Activated CD4-positive, CD25-positive, alpha-beta regulatory T cell treated with anti-CD3 and anti-CD28 coated beads, Interleukin-2, amount 50 U/mL, for 16 hours (primary cell): ENCODE measurements at regions not wholly inside any gene's neighbourhood (a gene's known extent, or its start where the extent isn't known, plus 50 kb on each side); places are given as distances from the start of the nearest gene placed in this dataset.

Source experiments
- DNase-seq: peaks from one replicate; pipeline ENCODE4 v3.0.0-alpha.2; 2020; ENCODE audit warnings: low read depth, low spot score

GRCh38 chr12:28937196-28937595 lies 211.9 kb upstream of the FAR2 start:
- DNase-seq: no peak

- DNase-seq: no peak
These were observed 211.0 kb upstream of the FAR2 start for GRCh38 chr12:28938056-28938455.

GRCh38 chr12:28938581-28939235 lies 210.4 kb upstream of the FAR2 start:
- DNase-seq: no peak

- DNase-seq: no peak
These were observed 209.7 kb upstream of the FAR2 start for GRCh38 chr12:28939427-28939826.

GRCh38 chr12:28941248-28941647 lies 207.8 kb upstream of the FAR2 start:
- DNase-seq: no peak

GRCh38 chr12:28946361-28946760 lies 202.7 kb upstream of the FAR2 start:
- no peak for DNase-seq

- no peak for DNase-seq
These were observed 200.4 kb upstream of the FAR2 start for GRCh38 chr12:28948685-28949084.

GRCh38 chr12:28949184-28949583 lies 199.9 kb upstream of the FAR2 start:
- no peak for DNase-seq

- DNase-seq: no peak
These were observed 199.0 kb upstream of the FAR2 start for GRCh38 chr12:28950049-28950448.

GRCh38 chr12:28951935-28952334 lies 197.1 kb upstream of the FAR2 start:
- no peak for DNase-seq

GRCh38 chr12:28954333-28954732 lies 194.7 kb upstream of the FAR2 start:
- DNase-seq: no peak

GRCh38 chr12:28955491-28955890 lies 193.6 kb upstream of the FAR2 start:
- no peak for DNase-seq

- DNase-seq: no peak
These were observed 193.1 kb upstream of the FAR2 start for GRCh38 chr12:28955931-28956330.

GRCh38 chr12:28958553-28959195 lies 190.4 kb upstream of the FAR2 start:
- DNase-seq: no peak

GRCh38 chr12:28961948-28962384 lies 187.1 kb upstream of the FAR2 start:
- no peak for DNase-seq

- DNase-seq: no peak
These were observed 185.5 kb upstream of the FAR2 start for GRCh38 chr12:28963554-28963953.

GRCh38 chr12:28966046-28966780 lies 182.9 kb upstream of the FAR2 start:
- DNase-seq: no peak

- no peak for DNase-seq
These were observed 181.7 kb upstream of the FAR2 start for GRCh38 chr12:28967426-28967825.

- DNase-seq: no peak
These were observed 175.6 kb upstream of the FAR2 start for GRCh38 chr12:28973491-28973890.

- no peak for DNase-seq
These were observed 174.9 kb upstream of the FAR2 start for GRCh38 chr12:28974166-28974565.

- no peak for DNase-seq
These were observed 174.2 kb upstream of the FAR2 start for GRCh38 chr12:28974883-28975282.

- DNase-seq: no peak
These were observed 173.3 kb upstream of the FAR2 start for GRCh38 chr12:28975564-28976340.
